ENCODE measurements at regions not wholly inside any gene's neighbourhood (a gene's known extent, or its start where the extent isn't known, plus 50 kb on each side); places are given as distances from the start of the nearest gene placed in this dataset.

DNA sequence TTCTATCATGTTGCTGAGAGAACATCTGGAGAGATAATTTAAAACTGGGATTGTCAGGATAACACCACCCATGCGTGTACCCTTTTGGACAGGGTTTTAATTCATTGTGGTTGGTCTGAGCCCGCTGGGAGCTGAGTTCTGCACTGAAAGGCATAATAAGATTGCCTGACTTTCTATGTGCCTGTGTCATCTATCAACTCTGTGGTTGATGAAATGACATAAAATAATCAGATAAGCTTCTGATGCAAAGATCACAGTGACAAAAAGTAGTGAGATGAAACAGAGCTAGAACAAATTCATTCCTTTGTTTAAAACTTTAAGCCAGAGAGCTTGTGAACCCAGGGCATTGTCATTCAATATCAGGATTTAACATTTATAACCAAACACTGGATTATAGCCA lies 98.7 kb downstream of the BBS10 start:
- TF ChIP-seq, protein P1, sequence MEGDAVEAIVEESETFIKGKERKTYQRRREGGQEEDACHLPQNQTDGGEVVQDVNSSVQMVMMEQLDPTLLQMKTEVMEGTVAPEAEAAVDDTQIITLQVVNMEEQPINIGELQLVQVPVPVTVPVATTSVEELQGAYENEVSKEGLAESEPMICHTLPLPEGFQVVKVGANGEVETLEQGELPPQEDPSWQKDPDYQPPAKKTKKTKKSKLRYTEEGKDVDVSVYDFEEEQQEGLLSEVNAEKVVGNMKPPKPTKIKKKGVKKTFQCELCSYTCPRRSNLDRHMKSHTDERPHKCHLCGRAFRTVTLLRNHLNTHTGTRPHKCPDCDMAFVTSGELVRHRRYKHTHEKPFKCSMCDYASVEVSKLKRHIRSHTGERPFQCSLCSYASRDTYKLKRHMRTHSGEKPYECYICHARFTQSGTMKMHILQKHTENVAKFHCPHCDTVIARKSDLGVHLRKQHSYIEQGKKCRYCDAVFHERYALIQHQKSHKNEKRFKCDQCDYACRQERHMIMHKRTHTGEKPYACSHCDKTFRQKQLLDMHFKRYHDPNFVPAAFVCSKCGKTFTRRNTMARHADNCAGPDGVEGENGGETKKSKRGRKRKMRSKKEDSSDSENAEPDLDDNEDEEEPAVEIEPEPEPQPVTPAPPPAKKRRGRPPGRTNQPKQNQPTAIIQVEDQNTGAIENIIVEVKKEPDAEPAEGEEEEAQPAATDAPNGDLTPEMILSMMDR (IDR thresholded peaks at IDR 0.05), result no peak
- TF ChIP-seq POLR2AphosphoS5 (IDR thresholded peaks at IDR 0.05), result no peak
